CD14-positive monocyte (primary cell): ENCODE measurements at regions not wholly inside any gene's neighbourhood (a gene's known extent, or its start where the extent isn't known, plus 50 kb on each side); places are given as distances from the start of the nearest gene placed in this dataset.

Experiments
- DNase-seq, 3 donors: peaks; one replicate each; pipeline ENCODE4 v3.0.0-alpha.2; 2011 to 2022
- H2AFZ ChIP-seq: 2 replicates; pipeline ENCODE4 v1.6.0; 2012; ENCODE audit warnings: mild to moderate bottlenecking, low read depth, low read length, inconsistent platforms; ENCODE audit not compliant: insufficient read depth, poor library complexity, severe bottlenecking
- H3K27ac ChIP-seq, 2 donors: 1 replicate in 1 of 2; 2 replicates in 1 of 2; pipeline ENCODE4 v1.5.1; 2012 to 2013; ENCODE audit warnings: low read length in 2 of 2, control low read depth in 1 of 2, inconsistent platforms in 1 of 2, low read depth in 1 of 2, mild to moderate bottlenecking in 1 of 2
- H3K27me3 ChIP-seq, 2 donors: one replicate each; pipeline versions ENCODE4 v1.6.0 to v1.6.1; 2011 to 2013; ENCODE audit warnings: low read length in 2 of 2; ENCODE audit not compliant: control insufficient read depth in 2 of 2, insufficient read depth in 2 of 2
- H3K36me3 ChIP-seq, 2 donors: replicated peaks in 1 of 2; 1 replicate in 1 of 2; 2 replicates in 1 of 2; pipeline versions ENCODE4 v1.5.1 to v1.6.1; 2012 to 2013; ENCODE audit warnings: low read length in 2 of 2, control low read depth in 1 of 2, inconsistent platforms in 1 of 2, mild to moderate bottlenecking in 1 of 2; ENCODE audit not compliant: insufficient read depth in 2 of 2, control insufficient read depth in 1 of 2
- H3K4me1 ChIP-seq, 2 donors: 1 replicate in 1 of 2; 2 replicates in 1 of 2; pipeline versions ENCODE4 v1.5.1 to v1.6.1; 2012 to 2013; ENCODE audit warnings: low read length in 2 of 2, control low read depth in 1 of 2, inconsistent platforms in 1 of 2, mild to moderate bottlenecking in 1 of 2, moderate library complexity in 1 of 2; ENCODE audit not compliant: insufficient read depth in 2 of 2, control insufficient read depth in 1 of 2
- H3K4me2 ChIP-seq: replicated peaks from 2 replicates; pipeline ENCODE3; 2012; ENCODE audit warnings: low read length, moderate library complexity, mild to moderate bottlenecking; ENCODE audit not compliant: poor library complexity, severe bottlenecking; ENCODE audit errors: extremely low read depth
- H3K4me3 ChIP-seq, 3 experiments: fragments of 200-600 bp in 1 of 3; sonication (generic) in 1 of 3; replicated peaks in 1 of 3; 1 replicate in 2 of 3; 2 replicates in 1 of 3; pipeline ENCODE4 v1.5.1; 2011 to 2013; ENCODE audit warnings: low read length in 3 of 3, mild to moderate bottlenecking in 3 of 3, control low read depth in 2 of 3, low read depth in 2 of 3, inconsistent platforms in 1 of 3, moderate library complexity in 1 of 3
- H3K79me2 ChIP-seq: 2 replicates; pipeline ENCODE4 v1.6.0; 2012; ENCODE audit warnings: mild to moderate bottlenecking, control low read depth, inconsistent platforms, low read length, moderate library complexity; ENCODE audit not compliant: insufficient read depth
- H3K9ac ChIP-seq: 2 replicates; pipeline ENCODE4 v1.6.0; 2017; ENCODE audit warnings: low read length, mild to moderate bottlenecking; ENCODE audit not compliant: insufficient read depth, poor library complexity, severe bottlenecking
- H3K9me3 ChIP-seq, 2 donors: replicated peaks in 1 of 2; 1 replicate in 1 of 2; 2 replicates in 1 of 2; pipeline versions ENCODE4 v1.5.1 to v1.6.1; 2012 to 2013; ENCODE audit warnings: low read length in 2 of 2, control low read depth in 1 of 2; ENCODE audit not compliant: control insufficient read depth in 1 of 2, insufficient read depth in 1 of 2
- H4K20me1 ChIP-seq: 2 replicates; pipeline ENCODE4 v1.6.0; 2012; ENCODE audit warnings: mild to moderate bottlenecking, low read length, control low read depth, moderate library complexity; ENCODE audit not compliant: insufficient read depth
- H3K27ac Mint-ChIP-seq, 7 donors: one replicate each; pipeline ENCODE4 v1.8.0; 2020; ENCODE audit warnings: mild to moderate bottlenecking in 7 of 7, mixed read lengths in 7 of 7, moderate library complexity in 6 of 7, inconsistent platforms in 2 of 7
- H3K27me3 Mint-ChIP-seq, 3 donors: one replicate each; pipeline ENCODE4 v1.8.0; 2021 to 2022; ENCODE audit warnings: low read depth in 3 of 3, mild to moderate bottlenecking in 3 of 3, mixed read lengths in 3 of 3, moderate library complexity in 3 of 3, inconsistent platforms in 1 of 3
- H3K36me3 Mint-ChIP-seq, 2 donors: one replicate each; pipeline ENCODE4 v1.8.0; 2020; ENCODE audit warnings: mixed read lengths in 2 of 2, inconsistent platforms in 1 of 2, mild to moderate bottlenecking in 1 of 2
- H3K4me1 Mint-ChIP-seq: one replicate; pipeline ENCODE4 v1.8.0; 2020; ENCODE audit warnings: mild to moderate bottlenecking, mixed read lengths
- H3K4me3 Mint-ChIP-seq, 2 donors: one replicate each; pipeline ENCODE4 v1.8.0; 2020; ENCODE audit warnings: mild to moderate bottlenecking in 2 of 2, mixed read lengths in 2 of 2, moderate library complexity in 1 of 2
- H3K9me3 Mint-ChIP-seq, 7 donors: one replicate each; pipeline ENCODE4 v1.8.0; 2020 to 2022; ENCODE audit warnings: mixed read lengths in 7 of 7, mild to moderate bottlenecking in 6 of 7, moderate library complexity in 6 of 7, inconsistent platforms in 2 of 7
- WGBS: methylation state at CpG from one replicate; pipeline ENCODE4 v1.1.5; 2013; ENCODE audit warnings: missing lambda C conversion rate; ENCODE audit not compliant: insufficient coverage; 5-methylcytosine and 5-hydroxymethylcytosine counted together
- intact Hi-C, 2 donors: fragments of 100-400 bp; cut with micrococcal nuclease; formaldehyde crosslinking; loops; one replicate each; pipeline versions ENCODE4 v1.15.0 to v1.15.1; 2023
- TF ChIP-seq, protein P1 (sequence below): fragments of 200-600 bp; IDR thresholded peaks from one replicate; pipeline ENCODE4 v1.8.0; 2022; ENCODE audit warnings: antibody characterized with exemption, mild to moderate bottlenecking

- no CpG with 5 or more reads among the region's 1 CpG for WGBS
- Mint-ChIP-seq H3K36me3 (no peaks in the 10 kb centered on the region), H3K4me1 (no peaks in the 10 kb centered on the region), H3K4me3 (no peak overlapping the region), H3K27me3 (no peaks in the 10 kb centered on the region), H3K9me3 (peaks cover 0 to 2% (median 0%) of the 10 kb centered on the region in 7 donors), H3K27ac (no peak overlapping the region)
- Histone ChIP-seq H3K27me3 (no peaks in the 10 kb centered on the region), H3K27ac (no peak overlapping the region), H3K4me3 (no peak overlapping the region), H3K4me1 (no peaks in the 10 kb centered on the region), H3K4me2 (no peak overlapping the region), H3K36me3 (no peaks in the 10 kb centered on the region), H3K79me2 (no peaks in the 10 kb centered on the region), H4K20me1 (no peaks in the 10 kb centered on the region), H3K9ac (no peak overlapping the region), H3K9me3 (no peaks in the 10 kb centered on the region), H2AFZ (no peak overlapping the region)
- DNase-seq, result no peak
- TF ChIP-seq, protein P1, sequence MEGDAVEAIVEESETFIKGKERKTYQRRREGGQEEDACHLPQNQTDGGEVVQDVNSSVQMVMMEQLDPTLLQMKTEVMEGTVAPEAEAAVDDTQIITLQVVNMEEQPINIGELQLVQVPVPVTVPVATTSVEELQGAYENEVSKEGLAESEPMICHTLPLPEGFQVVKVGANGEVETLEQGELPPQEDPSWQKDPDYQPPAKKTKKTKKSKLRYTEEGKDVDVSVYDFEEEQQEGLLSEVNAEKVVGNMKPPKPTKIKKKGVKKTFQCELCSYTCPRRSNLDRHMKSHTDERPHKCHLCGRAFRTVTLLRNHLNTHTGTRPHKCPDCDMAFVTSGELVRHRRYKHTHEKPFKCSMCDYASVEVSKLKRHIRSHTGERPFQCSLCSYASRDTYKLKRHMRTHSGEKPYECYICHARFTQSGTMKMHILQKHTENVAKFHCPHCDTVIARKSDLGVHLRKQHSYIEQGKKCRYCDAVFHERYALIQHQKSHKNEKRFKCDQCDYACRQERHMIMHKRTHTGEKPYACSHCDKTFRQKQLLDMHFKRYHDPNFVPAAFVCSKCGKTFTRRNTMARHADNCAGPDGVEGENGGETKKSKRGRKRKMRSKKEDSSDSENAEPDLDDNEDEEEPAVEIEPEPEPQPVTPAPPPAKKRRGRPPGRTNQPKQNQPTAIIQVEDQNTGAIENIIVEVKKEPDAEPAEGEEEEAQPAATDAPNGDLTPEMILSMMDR, result no peak
- intact Hi-C loops, result no loop called here
Observed at GRCh38 chr6:48893048-48893447, 570.0 kb downstream of the MMUT start.

GRCh38 chr6:48891308-48891707, 571.7 kb downstream of the MMUT start:
- no peaks in the 10 kb centered on the region for H3K36me3 Mint-ChIP-seq
- no CpG with 5 or more reads among the region's 3 CpGs for WGBS
- Histone ChIP-seq H4K20me1 (no peaks in the 10 kb centered on the region), H3K4me2 (no peak overlapping the region), H3K4me1 (no peaks in the 10 kb centered on the region), H2AFZ (no peak overlapping the region), H3K27me3 (no peaks in the 10 kb centered on the region), H3K36me3 (no peaks in the 10 kb centered on the region), H3K79me2 (no peaks in the 10 kb centered on the region), H3K9me3 (no peaks in the 10 kb centered on the region), H3K4me3 (no peak overlapping the region), H3K27ac (no peak overlapping the region), H3K9ac (no peak overlapping the region)
- H3K27ac Mint-ChIP-seq, result no peak overlapping the region
- DNase-seq, result no peak
- H3K27me3 Mint-ChIP-seq, result no peaks in the 10 kb centered on the region
- peaks cover 0 to 4% (median 0%) of the 10 kb centered on the region in 7 donors for H3K9me3 Mint-ChIP-seq
- H3K4me1 Mint-ChIP-seq, result no peaks in the 10 kb centered on the region
- no peak overlapping the region for H3K4me3 Mint-ChIP-seq
- TF ChIP-seq, protein P1, result no peak
- intact Hi-C loops, result no loop called here
